OCI-LY1 (cell line): ENCODE measurements at regions not wholly inside any gene's neighbourhood (a gene's known extent, or its start where the extent isn't known, plus 50 kb on each side); places are given as distances from the start of the nearest gene placed in this dataset.

Experiments used
- EZH2 ChIP-seq: fragments of 200-600 bp; sonication (generic), shearing (Covaris generic); IDR thresholded peaks from 2 replicates; pipeline ENCODE4 v1.8.0; 2017; ENCODE audit warnings: borderline replicate concordance, mixed run types, mild to moderate bottlenecking, antibody characterized with exemption, low read length, moderate library complexity, mixed read lengths
- TF ChIP-seq, protein P1 (sequence below): fragments of 200-600 bp; sonication (generic), shearing (Covaris generic); IDR thresholded peaks from 2 replicates; pipeline ENCODE4 v1.5.1; 2017; ENCODE audit warnings: mild to moderate bottlenecking, antibody characterized with exemption, low read length, moderate library complexity, mixed read lengths

DNA sequence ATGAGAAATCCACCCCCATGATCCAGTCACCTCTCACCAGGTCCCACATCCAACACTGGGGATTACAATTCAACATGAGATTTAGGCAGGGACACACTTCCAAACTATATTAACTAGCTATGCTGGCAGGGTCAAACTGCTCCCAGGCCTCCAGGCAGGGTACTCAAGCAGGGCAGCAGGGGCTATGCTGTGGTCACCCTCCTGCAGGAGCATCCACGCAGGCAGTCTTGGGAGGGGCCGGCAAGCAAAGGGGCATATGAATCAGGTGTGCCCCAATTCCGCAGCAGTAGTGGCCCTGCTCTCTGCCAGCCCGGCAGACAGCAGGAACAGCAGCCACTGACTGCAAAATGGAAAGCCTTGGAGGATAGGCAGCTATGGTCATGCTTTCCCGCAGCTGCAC lies 74.6 kb upstream of the PRDX4 start:
- TF ChIP-seq, protein P1, sequence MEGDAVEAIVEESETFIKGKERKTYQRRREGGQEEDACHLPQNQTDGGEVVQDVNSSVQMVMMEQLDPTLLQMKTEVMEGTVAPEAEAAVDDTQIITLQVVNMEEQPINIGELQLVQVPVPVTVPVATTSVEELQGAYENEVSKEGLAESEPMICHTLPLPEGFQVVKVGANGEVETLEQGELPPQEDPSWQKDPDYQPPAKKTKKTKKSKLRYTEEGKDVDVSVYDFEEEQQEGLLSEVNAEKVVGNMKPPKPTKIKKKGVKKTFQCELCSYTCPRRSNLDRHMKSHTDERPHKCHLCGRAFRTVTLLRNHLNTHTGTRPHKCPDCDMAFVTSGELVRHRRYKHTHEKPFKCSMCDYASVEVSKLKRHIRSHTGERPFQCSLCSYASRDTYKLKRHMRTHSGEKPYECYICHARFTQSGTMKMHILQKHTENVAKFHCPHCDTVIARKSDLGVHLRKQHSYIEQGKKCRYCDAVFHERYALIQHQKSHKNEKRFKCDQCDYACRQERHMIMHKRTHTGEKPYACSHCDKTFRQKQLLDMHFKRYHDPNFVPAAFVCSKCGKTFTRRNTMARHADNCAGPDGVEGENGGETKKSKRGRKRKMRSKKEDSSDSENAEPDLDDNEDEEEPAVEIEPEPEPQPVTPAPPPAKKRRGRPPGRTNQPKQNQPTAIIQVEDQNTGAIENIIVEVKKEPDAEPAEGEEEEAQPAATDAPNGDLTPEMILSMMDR: no peak
- TF ChIP-seq EZH2: no peak
